ENCODE measurements at regions not wholly inside any gene's neighbourhood (a gene's known extent, or its start where the extent isn't known, plus 50 kb on each side); places are given as distances from the start of the nearest gene placed in this dataset.

DNA sequence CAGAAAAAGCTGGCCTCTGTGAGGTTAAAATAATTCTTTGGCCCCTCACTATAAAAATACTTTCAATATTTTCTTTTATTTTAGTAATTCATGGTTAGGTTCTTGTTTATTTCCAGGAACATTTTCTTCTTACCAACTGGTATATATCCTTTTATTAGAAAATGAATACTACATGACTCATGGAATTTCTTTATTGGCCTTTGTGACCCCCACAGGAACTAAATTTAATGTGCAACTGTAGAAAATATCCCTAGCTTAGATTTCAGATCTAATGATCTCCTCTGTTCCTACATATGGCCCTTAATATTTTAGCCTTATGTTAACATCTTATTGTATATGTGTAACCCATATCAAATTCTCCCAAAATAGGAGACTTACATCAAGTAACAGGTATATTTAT lies 429.9 kb downstream of the NR2F1-AS1 start:
- TF ChIP-seq CTCF (IDR thresholded peaks at IDR 0.05) = no peak
- TF ChIP-seq POLR2A (IDR thresholded peaks at IDR 0.05) = no peak
- TF ChIP-seq EP300 (IDR thresholded peaks at IDR 0.05; ENCODE audit: low read depth) = no peak
- TF ChIP-seq POLR2AphosphoS5 (IDR thresholded peaks at IDR 0.05) = no peak
